Smooth muscle cell (in vitro differentiated cells): ENCODE measurements at regions not wholly inside any gene's neighbourhood (a gene's known extent, or its start where the extent isn't known, plus 50 kb on each side); places are given as distances from the start of the nearest gene placed in this dataset.
A peak's percentile ranks its signal among the peaks of the same experiment; 100 is the strongest.

Experiments
- DNase-seq: peaks from one replicate; lab custom pipeline; 2025; ENCODE audit not compliant: unreplicated experiment; lab: John Stamatoyannopoulos, UW
- H2AFZ ChIP-seq: fragments of 200-600 bp; sonication (generic); 2 replicates; pipeline ENCODE4 v1.6.0; 2016; ENCODE audit warnings: antibody characterized with exemption, low read depth, mild to moderate bottlenecking
- H3F3A ChIP-seq: fragments of 200-600 bp; sonication (generic); 2 replicates; pipeline ENCODE4 v1.6.0; 2017; ENCODE audit warnings: antibody characterized with exemption, low read depth
- H3K27ac ChIP-seq: fragments of 200-600 bp; sonication (generic); 2 replicates; pipeline ENCODE4 v1.5.1; 2016; ENCODE audit warnings: low read depth, mild to moderate bottlenecking
- H3K27me3 ChIP-seq: fragments of 200-600 bp; sonication (generic); 2 replicates; pipeline ENCODE4 v1.6.1; 2016; ENCODE audit warnings: low read depth, mild to moderate bottlenecking
- H3K36me3 ChIP-seq: fragments of 200-600 bp; sonication (generic); 2 replicates; pipeline ENCODE4 v1.5.1; 2016; ENCODE audit warnings: low read depth
- H3K4me1 ChIP-seq: fragments of 200-600 bp; sonication (generic); 2 replicates; pipeline ENCODE4 v1.5.1; 2016; ENCODE audit warnings: low read depth
- H3K4me2 ChIP-seq: fragments of 200-600 bp; sonication (generic); 2 replicates; pipeline ENCODE4 v1.6.0; 2016; ENCODE audit warnings: mild to moderate bottlenecking
- H3K4me3 ChIP-seq: fragments of 200-600 bp; sonication (generic); 2 replicates; pipeline ENCODE4 v1.5.1; 2016; ENCODE audit warnings: mild to moderate bottlenecking
- H3K79me2 ChIP-seq: fragments of 200-600 bp; sonication (generic); 2 replicates; pipeline ENCODE4 v1.6.0; 2016; ENCODE audit warnings: low read depth, mild to moderate bottlenecking
- H3K9ac ChIP-seq: fragments of 200-600 bp; sonication (generic); 2 replicates; pipeline ENCODE4 v1.6.0; 2016; ENCODE audit warnings: low read depth
- H3K9me3 ChIP-seq: fragments of 200-600 bp; sonication (generic); replicated peaks from 2 replicates; pipeline ENCODE4 v1.5.1; 2016; ENCODE audit warnings: low read depth
- H4K20me1 ChIP-seq: fragments of 200-600 bp; sonication (generic); 2 replicates; pipeline ENCODE4 v1.6.0; 2016; ENCODE audit warnings: low read depth
- CTCF ChIP-seq: fragments of 200-600 bp; sonication (generic); IDR thresholded peaks from 2 replicates; pipeline ENCODE4 v1.5.1; 2017; ENCODE audit warnings: borderline replicate concordance, mild to moderate bottlenecking, antibody characterized with exemption; ENCODE audit not compliant: insufficient read depth, poor library complexity, severe bottlenecking
- WGBS: methylation state at CpG from one replicate; pipeline ENCODE4 v1.1.7; 2016; ENCODE audit warnings: low lambda C conversion rate; 5-methylcytosine and 5-hydroxymethylcytosine counted together

DNA sequence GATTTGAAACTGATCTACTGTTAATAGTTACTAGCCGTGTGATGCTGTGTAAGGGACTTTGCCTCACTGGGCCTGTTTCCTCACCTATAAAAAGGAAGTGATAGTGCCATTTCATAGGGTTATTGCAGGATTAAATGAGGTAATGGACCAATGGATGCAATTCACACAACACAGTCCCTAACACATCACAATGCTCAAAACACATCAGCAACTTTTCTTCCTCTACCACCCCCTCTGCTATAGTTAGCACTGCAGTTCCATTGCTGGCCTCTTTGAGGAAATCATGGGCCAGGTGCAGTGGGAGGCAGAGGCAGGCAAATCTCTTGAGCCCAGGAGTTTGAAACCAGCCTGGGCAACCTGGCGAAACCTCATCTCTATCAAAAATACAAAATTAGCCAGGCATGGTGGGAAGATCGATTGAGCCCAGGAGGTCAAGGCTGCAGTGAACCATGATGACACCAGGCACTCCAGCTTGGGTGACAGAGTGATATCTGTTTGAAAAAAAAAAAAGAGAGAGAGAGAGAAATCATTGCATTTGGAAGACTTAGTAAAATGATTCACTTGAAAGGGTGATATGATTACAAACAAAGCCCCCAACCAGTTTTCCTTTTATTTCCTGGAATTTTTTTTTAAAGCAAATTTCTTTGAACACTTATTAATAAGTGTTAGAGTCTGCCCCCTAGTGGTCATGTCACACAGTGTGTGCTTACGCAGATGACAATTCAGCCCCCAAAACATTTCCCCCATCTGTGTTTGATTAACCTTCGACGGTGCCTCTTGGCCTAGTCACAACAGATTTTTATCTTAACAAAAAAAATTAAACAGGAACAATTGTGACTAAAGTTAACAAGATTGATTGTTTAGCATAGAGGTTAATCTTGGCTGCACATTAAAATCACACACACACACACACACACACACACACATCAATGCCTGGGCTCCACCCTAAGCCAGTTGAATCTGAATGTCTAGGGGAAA lies 88.6 kb upstream of the BCL11A start:
- WGBS: 43% methylated on average over 6 of the region's 6 CpGs
- H3K27ac ChIP-seq: no peak overlapping the region
- no peak for DNase-seq
- H4K20me1 ChIP-seq: no peaks in the 10 kb centered on the region
- H2AFZ ChIP-seq: no peak overlapping the region
- peak; percentile 92 for TF ChIP-seq CTCF
- no peaks in the 10 kb centered on the region for H3F3A ChIP-seq
- no peaks in the 10 kb centered on the region for H3K4me1 ChIP-seq
- H3K4me3 ChIP-seq: no peak overlapping the region
- no peaks in the 10 kb centered on the region for H3K27me3 ChIP-seq
- H3K9me3 ChIP-seq: no peaks in the 10 kb centered on the region
- no peaks in the 10 kb centered on the region for H3K36me3 ChIP-seq
- H3K9ac ChIP-seq: no peak overlapping the region
- no peak overlapping the region for H3K4me2 ChIP-seq
- no peaks in the 10 kb centered on the region for H3K79me2 ChIP-seq

GRCh38 chr2:60643747-60644146 lies 90.3 kb upstream of the BCL11A start:
- 93% methylated on average over 7 of the region's 7 CpGs for WGBS

GRCh38 chr2:60644951-60645350 lies 91.5 kb upstream of the BCL11A start:
- Histone ChIP-seq H3K27me3 (no peaks in the 10 kb centered on the region), H3F3A (no peaks in the 10 kb centered on the region), H3K4me2 (no peak overlapping the region), H4K20me1 (no peaks in the 10 kb centered on the region), H3K36me3 (no peaks in the 10 kb centered on the region), H3K4me1 (no peaks in the 10 kb centered on the region), H3K9me3 (no peaks in the 10 kb centered on the region), H2AFZ (no peak overlapping the region), H3K27ac (no peak overlapping the region), H3K4me3 (no peak overlapping the region), H3K79me2 (no peaks in the 10 kb centered on the region), H3K9ac (no peak overlapping the region)
- TF ChIP-seq CTCF: no peak
- 92% methylated on average over 6 of the region's 6 CpGs for WGBS
- DNase-seq: no peak

More at GRCh38 chr2:60643747-60644146, 90.3 kb upstream of the BCL11A start:
- H3K4me2 ChIP-seq: no peak overlapping the region
- H3K36me3 ChIP-seq: no peaks in the 10 kb centered on the region
- H3K9me3 ChIP-seq: no peaks in the 10 kb centered on the region
- H4K20me1 ChIP-seq: no peaks in the 10 kb centered on the region
- no peaks in the 10 kb centered on the region for H3F3A ChIP-seq
- H3K4me1 ChIP-seq: no peaks in the 10 kb centered on the region
- H3K27me3 ChIP-seq: no peaks in the 10 kb centered on the region
- H3K4me3 ChIP-seq: no peak overlapping the region
- no peaks in the 10 kb centered on the region for H3K79me2 ChIP-seq
- H3K9ac ChIP-seq: no peak overlapping the region
- no peak for DNase-seq
- H2AFZ ChIP-seq: no peak overlapping the region
- TF ChIP-seq CTCF: no peak
- H3K27ac ChIP-seq: no peak overlapping the region
